ENCODE measurements at regions not wholly inside any gene's neighbourhood (a gene's known extent, or its start where the extent isn't known, plus 50 kb on each side); places are given as distances from the start of the nearest gene placed in this dataset.

GRCh38 chr5:5784101-5784500 lies 361.6 kb downstream of the ICE1 start:
- Histone ChIP-seq H3K4me3 (no peak overlapping the region), H3K9me2 (ENCODE audit: insufficient read depth) (no peaks in the 10 kb centered on the region), H4K20me1 (ENCODE audit: insufficient read depth) (no peaks in the 10 kb centered on the region), H2AFZ (no peak overlapping the region), H3K4me1 (ENCODE audit: insufficient read depth) (no peaks in the 10 kb centered on the region), H3K27me3 (replicated peaks; ENCODE audit: insufficient read depth) (no peaks in the 10 kb centered on the region), H3K79me2 (ENCODE audit: insufficient read depth) (no peaks in the 10 kb centered on the region), H3F3A (ENCODE audit: insufficient read depth) (no peaks in the 10 kb centered on the region), H3K36me3 (ENCODE audit: low read depth) (no peaks in the 10 kb centered on the region), H3K4me2 (ENCODE audit: unreplicated experiment) (no peak overlapping the region), H3K9me3 (ENCODE audit: low read depth) (no peaks in the 10 kb centered on the region), H3K9ac (no peak overlapping the region), H3K27ac (no peak overlapping the region)
- no peak for TF ChIP-seq EZH2 (IDR thresholded peaks at IDR 0.05; ENCODE audit: insufficient read depth, poor library complexity, severe bottlenecking)
- TF ChIP-seq EZH2phosphoT487 (IDR thresholded peaks at IDR 0.05; ENCODE audit: insufficient read depth, low read depth), result no peak
- 21 to 35% methylated on average over 5 of the region's 5 CpGs for WGBS, 2 experiments (ENCODE audit: low coverage in 1 of 2, low lambda C conversion rate in 2 of 2, missing lambda C conversion rate in 2 of 2)
- DNase-seq, result no peak
- in situ Hi-C loops (cut with MboI), result no loop called here

GRCh38 chr5:5783021-5783420 lies 360.5 kb downstream of the ICE1 start:
- H2AFZ ChIP-seq, result no peak overlapping the region
- DNase-seq, result no peak
- no peaks in the 10 kb centered on the region for H3K9me3 ChIP-seq (ENCODE audit: low read depth)
- H3K27ac ChIP-seq, result no peak overlapping the region
- 18 to 26% methylated on average over 2 of the region's 2 CpGs for WGBS, 2 experiments (ENCODE audit: low coverage in 1 of 2, low lambda C conversion rate in 2 of 2, missing lambda C conversion rate in 2 of 2)
- no peaks in the 10 kb centered on the region for H3K4me1 ChIP-seq (ENCODE audit: insufficient read depth)
- TF ChIP-seq EZH2 (IDR thresholded peaks at IDR 0.05; ENCODE audit: insufficient read depth, poor library complexity, severe bottlenecking) (no peak), EZH2phosphoT487 (IDR thresholded peaks at IDR 0.05; ENCODE audit: insufficient read depth, low read depth) (no peak)
- H3K9me2 ChIP-seq (ENCODE audit: insufficient read depth), result no peaks in the 10 kb centered on the region
- in situ Hi-C loops (cut with MboI), result no loop called here
- H3F3A ChIP-seq (ENCODE audit: insufficient read depth), result no peaks in the 10 kb centered on the region
- no peaks in the 10 kb centered on the region for H3K36me3 ChIP-seq (ENCODE audit: low read depth)
- no peaks in the 10 kb centered on the region for H3K79me2 ChIP-seq (ENCODE audit: insufficient read depth)
- no peaks in the 10 kb centered on the region for H3K27me3 ChIP-seq (replicated peaks; ENCODE audit: insufficient read depth)
- no peak overlapping the region for H3K4me3 ChIP-seq
- no peak overlapping the region for H3K4me2 ChIP-seq (ENCODE audit: unreplicated experiment)
- H3K9ac ChIP-seq, result no peak overlapping the region
- H4K20me1 ChIP-seq (ENCODE audit: insufficient read depth), result no peaks in the 10 kb centered on the region

- DNase-seq, result no peak
- 13 to 24% methylated on average over 4 of the region's 4 CpGs for WGBS, 2 experiments (ENCODE audit: low coverage in 1 of 2, low lambda C conversion rate in 2 of 2, missing lambda C conversion rate in 2 of 2)
- no peaks in the 10 kb centered on the region for H3K9me2 ChIP-seq (ENCODE audit: insufficient read depth)
- H2AFZ ChIP-seq, result no peak overlapping the region
- no peaks in the 10 kb centered on the region for H3K27me3 ChIP-seq (replicated peaks; ENCODE audit: insufficient read depth)
- no peak overlapping the region for H3K27ac ChIP-seq
- no peaks in the 10 kb centered on the region for H3K79me2 ChIP-seq (ENCODE audit: insufficient read depth)
- no peaks in the 10 kb centered on the region for H3K36me3 ChIP-seq (ENCODE audit: low read depth)
- TF ChIP-seq EZH2phosphoT487 (IDR thresholded peaks at IDR 0.05; ENCODE audit: insufficient read depth, low read depth), result no peak
- no peak for TF ChIP-seq EZH2 (IDR thresholded peaks at IDR 0.05; ENCODE audit: insufficient read depth, poor library complexity, severe bottlenecking)
- no peaks in the 10 kb centered on the region for H3K4me1 ChIP-seq (ENCODE audit: insufficient read depth)
- no peaks in the 10 kb centered on the region for H4K20me1 ChIP-seq (ENCODE audit: insufficient read depth)
- H3K4me3 ChIP-seq, result no peak overlapping the region
- H3K9ac ChIP-seq, result no peak overlapping the region
- H3K4me2 ChIP-seq (ENCODE audit: unreplicated experiment), result no peak overlapping the region
- H3F3A ChIP-seq (ENCODE audit: insufficient read depth), result no peaks in the 10 kb centered on the region
- in situ Hi-C loops (cut with MboI), result no loop called here
- H3K9me3 ChIP-seq (ENCODE audit: low read depth), result no peaks in the 10 kb centered on the region
Measured at GRCh38 chr5:5782402-5782801, 359.9 kb downstream of the ICE1 start.

GRCh38 chr5:5781335-5781734 lies 358.9 kb downstream of the ICE1 start:
- H3K9ac ChIP-seq, result no peak overlapping the region
- H3K36me3 ChIP-seq (ENCODE audit: low read depth), result no peaks in the 10 kb centered on the region
- no peak overlapping the region for H3K4me3 ChIP-seq
- H3K27me3 ChIP-seq (replicated peaks; ENCODE audit: insufficient read depth), result no peaks in the 10 kb centered on the region
- H3K27ac ChIP-seq, result no peak overlapping the region
- no peak overlapping the region for H2AFZ ChIP-seq
- H3K9me2 ChIP-seq (ENCODE audit: insufficient read depth), result no peaks in the 10 kb centered on the region
- in situ Hi-C loops (cut with MboI), result no loop called here
- no peaks in the 10 kb centered on the region for H3K79me2 ChIP-seq (ENCODE audit: insufficient read depth)
- no peak for TF ChIP-seq EZH2 (IDR thresholded peaks at IDR 0.05; ENCODE audit: insufficient read depth, poor library complexity, severe bottlenecking)
- TF ChIP-seq EZH2phosphoT487 (IDR thresholded peaks at IDR 0.05; ENCODE audit: insufficient read depth, low read depth), result no peak
- no peak overlapping the region for H3K4me2 ChIP-seq (ENCODE audit: unreplicated experiment)
- H4K20me1 ChIP-seq (ENCODE audit: insufficient read depth), result no peaks in the 10 kb centered on the region
- no peaks in the 10 kb centered on the region for H3K9me3 ChIP-seq (ENCODE audit: low read depth)
- no peaks in the 10 kb centered on the region for H3F3A ChIP-seq (ENCODE audit: insufficient read depth)
- no peak for DNase-seq
- 44 to 55% methylated on average over 3 of the region's 3 CpGs for WGBS, 2 experiments (ENCODE audit: low coverage in 1 of 2, low lambda C conversion rate in 2 of 2, missing lambda C conversion rate in 2 of 2)
- H3K4me1 ChIP-seq (ENCODE audit: insufficient read depth), result no peaks in the 10 kb centered on the region

- Histone ChIP-seq H2AFZ (no peak overlapping the region), H3K9me3 (ENCODE audit: low read depth) (no peaks in the 10 kb centered on the region), H3K79me2 (ENCODE audit: insufficient read depth) (no peaks in the 10 kb centered on the region), H3K4me2 (ENCODE audit: unreplicated experiment) (no peak overlapping the region), H3K27me3 (replicated peaks; ENCODE audit: insufficient read depth) (no peaks in the 10 kb centered on the region), H4K20me1 (ENCODE audit: insufficient read depth) (no peaks in the 10 kb centered on the region), H3K9ac (no peak overlapping the region), H3F3A (ENCODE audit: insufficient read depth) (no peaks in the 10 kb centered on the region), H3K27ac (no peak overlapping the region), H3K4me1 (ENCODE audit: insufficient read depth) (no peaks in the 10 kb centered on the region), H3K36me3 (ENCODE audit: low read depth) (no peaks in the 10 kb centered on the region), H3K9me2 (ENCODE audit: insufficient read depth) (no peaks in the 10 kb centered on the region), H3K4me3 (no peak overlapping the region)
- no peak for TF ChIP-seq EZH2phosphoT487 (IDR thresholded peaks at IDR 0.05; ENCODE audit: insufficient read depth, low read depth)
- in situ Hi-C loops (cut with MboI), result no loop called here
- DNase-seq, result no peak
- WGBS, 2 experiments (ENCODE audit: low coverage in 1 of 2, low lambda C conversion rate in 2 of 2, missing lambda C conversion rate in 2 of 2), result 36 to 41% methylated on average over 3 of the region's 3 CpGs
Measured at GRCh38 chr5:5780253-5780652, 357.8 kb downstream of the ICE1 start.

Data from GM23248 (cell line).